ENCODE measurements at regions not wholly inside any gene's neighbourhood (a gene's known extent, or its start where the extent isn't known, plus 50 kb on each side); places are given as distances from the start of the nearest gene placed in this dataset.

DNA sequence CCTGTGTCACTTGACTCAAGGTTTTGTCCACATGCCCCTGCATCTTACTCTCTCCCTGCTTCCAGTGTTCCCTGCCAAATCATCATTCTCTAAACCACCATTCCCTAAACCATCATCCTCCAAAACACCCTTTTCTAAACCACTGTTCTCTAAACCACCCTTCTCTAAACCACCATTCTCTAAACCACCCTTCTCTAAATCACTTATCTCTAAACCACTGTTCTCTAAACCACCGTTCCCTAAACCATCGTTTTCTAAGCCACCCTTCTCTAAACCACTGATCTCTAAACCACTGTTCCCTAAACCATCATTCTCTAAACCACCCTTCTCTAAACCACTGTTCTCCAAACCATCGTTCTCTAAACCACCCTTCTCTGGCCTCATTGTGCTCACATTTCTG lies 142.1 kb downstream of the CXCL12 start:
- TF ChIP-seq POLR2AphosphoS5 (IDR thresholded peaks at IDR 0.05; ENCODE audit: low read depth, low read length) (no peak), SIN3A (IDR thresholded peaks at IDR 0.05; ENCODE audit: borderline replicate concordance, insufficient read depth, low read length) (no peak)
